ENCODE measurements at regions not wholly inside any gene's neighbourhood (a gene's known extent, or its start where the extent isn't known, plus 50 kb on each side); places are given as distances from the start of the nearest gene placed in this dataset.
"Not testable (repeated sequence)": the region's sequence is repeated elsewhere in the genome, so short reads cannot be mapped to it uniquely, and the experiment has no call there.

GRCh38 chr3:163555918-163556317 lies 1522.4 kb downstream of the SI start:
- WGBS: 53% methylated on average over 1 of the region's 1 CpG
- DNase-seq (ENCODE audit: extremely low spot score): no peak

GRCh38 chr3:163552659-163552966 lies 1525.7 kb downstream of the SI start:
- Histone ChIP-seq H3K27me3 (no peaks in the 10 kb centered on the region), H3K4me3 (no peak overlapping the region), H3K9me3 (no peaks in the 10 kb centered on the region), H3K4me1 (no peaks in the 10 kb centered on the region), H3K27ac (replicated peaks in 1 of 4) (no peak overlapping the region), H3K36me3 (no peaks in the 10 kb centered on the region)
- WGBS: 97% methylated on average over 12 of the region's 17 CpGs
- DNase-seq (ENCODE audit: extremely low spot score): no peak
- intact Hi-C loops (cut with DNase I): no loop called here
- TF ChIP-seq EP300 (IDR thresholded peaks at IDR 0.05) (no peak), POLR2AphosphoS5 (IDR thresholded peaks at IDR 0.05) (no peak), POLR2A (IDR thresholded peaks at IDR 0.05; ENCODE audit: low read depth) (no peak), CTCF (IDR thresholded peaks at IDR 0.05) (no peak)

More at GRCh38 chr3:163555918-163556317, 1522.4 kb downstream of the SI start:
- Histone ChIP-seq H3K36me3 (no peaks in the 10 kb centered on the region), H3K4me3 (no peak overlapping the region), H3K27me3 (no peaks in the 10 kb centered on the region), H3K27ac (replicated peaks in 1 of 4) (no peak overlapping the region), H3K4me1 (no peaks in the 10 kb centered on the region), H3K9me3 (no peaks in the 10 kb centered on the region)
- TF ChIP-seq EP300 (IDR thresholded peaks at IDR 0.05) (no peak), POLR2A (IDR thresholded peaks at IDR 0.05; ENCODE audit: low read depth) (no peak), CTCF (IDR thresholded peaks at IDR 0.05) (no peak), POLR2AphosphoS5 (IDR thresholded peaks at IDR 0.05) (no peak)
- intact Hi-C loops (cut with DNase I): no loop called here

DNA sequence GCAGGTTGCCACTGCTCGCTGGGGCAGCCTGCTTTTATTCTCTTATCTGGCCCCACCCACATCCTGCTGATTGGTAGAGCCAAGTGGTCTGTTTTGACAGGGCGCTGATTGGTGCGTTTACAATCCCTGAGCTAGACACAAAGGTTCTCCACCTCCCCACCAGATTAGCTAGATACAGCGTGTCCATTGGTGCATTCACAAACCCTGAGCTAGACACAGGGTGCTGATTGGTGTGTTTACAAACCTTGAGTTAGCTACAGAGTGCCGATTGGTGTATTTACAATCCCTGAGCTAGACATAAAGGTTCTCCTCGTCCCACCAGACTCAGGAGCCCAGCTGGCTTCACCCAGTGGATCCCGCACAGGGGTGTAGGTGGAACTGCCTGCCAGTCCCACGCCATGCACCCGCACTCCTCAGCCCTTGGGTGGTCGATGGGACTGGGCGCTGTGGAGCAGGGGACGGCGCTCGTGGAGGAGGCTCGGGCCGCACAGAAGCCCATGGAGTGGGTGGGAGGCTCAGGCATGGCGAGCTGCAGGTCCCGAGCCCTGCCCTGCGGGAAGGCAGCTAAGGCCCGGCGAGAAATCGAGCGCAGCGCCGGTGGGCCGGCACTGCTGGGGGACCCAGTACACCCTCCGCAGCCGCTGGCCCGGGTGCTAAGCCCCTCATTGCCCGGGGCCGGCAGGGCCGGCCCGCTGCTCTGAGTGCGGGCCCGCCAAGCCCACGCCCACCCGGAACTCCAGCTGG lies 1526.2 kb downstream of the SI start:
- intact Hi-C loops (cut with DNase I); H3K27ac ChIP-seq (replicated peaks in 1 of 4); H3K4me1 ChIP-seq; DNase-seq (ENCODE audit: extremely low spot score); H3K36me3 ChIP-seq; H3K27me3 ChIP-seq; H3K4me3 ChIP-seq; H3K9me3 ChIP-seq: not testable (repeated sequence)
- 97% methylated on average over 22 of the region's 37 CpGs for WGBS

- intact Hi-C loops (cut with DNase I): no loop called here
- no peaks in the 10 kb centered on the region for H3K36me3 ChIP-seq
- 78% methylated on average over 1 of the region's 1 CpG for WGBS
Measured at GRCh38 chr3:163548015-163548414, 1530.3 kb downstream of the SI start.

More at GRCh38 chr3:163548015-163548414, 1530.3 kb downstream of the SI start:
- DNase-seq (ENCODE audit: extremely low spot score): no peak
- H3K4me1 ChIP-seq: no peaks in the 10 kb centered on the region
- H3K27me3 ChIP-seq: no peaks in the 10 kb centered on the region
- no peak overlapping the region for H3K4me3 ChIP-seq
- no peak overlapping the region for H3K27ac ChIP-seq (replicated peaks in 1 of 4)
- H3K9me3 ChIP-seq: no peaks in the 10 kb centered on the region
- TF ChIP-seq EP300 (IDR thresholded peaks at IDR 0.05): no peak
- no peak for TF ChIP-seq CTCF (IDR thresholded peaks at IDR 0.05)
- TF ChIP-seq POLR2AphosphoS5 (IDR thresholded peaks at IDR 0.05): no peak
- no peak for TF ChIP-seq POLR2A (IDR thresholded peaks at IDR 0.05; ENCODE audit: low read depth)
